Fibroblast of mammary gland (primary cell): ENCODE measurements at regions not wholly inside any gene's neighbourhood (a gene's known extent, or its start where the extent isn't known, plus 50 kb on each side); places are given as distances from the start of the nearest gene placed in this dataset.

Experiments
- DNase-seq: peaks from one replicate; pipeline ENCODE4 v3.0.0-alpha.2; 2010; ENCODE audit warnings: low read depth
- H3K4me3 ChIP-seq: 2 replicates; pipeline ENCODE4 v1.5.1; 2011; ENCODE audit warnings: low read depth, mild to moderate bottlenecking, low read length, moderate library complexity; ENCODE audit not compliant: control insufficient read depth
- TF ChIP-seq, protein P1 (sequence below): conservative IDR thresholded peaks from 2 replicates; pipeline ENCODE4 v1.5.1; 2011; ENCODE audit warnings: low read depth, low read length, inconsistent platforms; ENCODE audit not compliant: control insufficient read depth, insufficient read depth

- TF ChIP-seq, protein P1, sequence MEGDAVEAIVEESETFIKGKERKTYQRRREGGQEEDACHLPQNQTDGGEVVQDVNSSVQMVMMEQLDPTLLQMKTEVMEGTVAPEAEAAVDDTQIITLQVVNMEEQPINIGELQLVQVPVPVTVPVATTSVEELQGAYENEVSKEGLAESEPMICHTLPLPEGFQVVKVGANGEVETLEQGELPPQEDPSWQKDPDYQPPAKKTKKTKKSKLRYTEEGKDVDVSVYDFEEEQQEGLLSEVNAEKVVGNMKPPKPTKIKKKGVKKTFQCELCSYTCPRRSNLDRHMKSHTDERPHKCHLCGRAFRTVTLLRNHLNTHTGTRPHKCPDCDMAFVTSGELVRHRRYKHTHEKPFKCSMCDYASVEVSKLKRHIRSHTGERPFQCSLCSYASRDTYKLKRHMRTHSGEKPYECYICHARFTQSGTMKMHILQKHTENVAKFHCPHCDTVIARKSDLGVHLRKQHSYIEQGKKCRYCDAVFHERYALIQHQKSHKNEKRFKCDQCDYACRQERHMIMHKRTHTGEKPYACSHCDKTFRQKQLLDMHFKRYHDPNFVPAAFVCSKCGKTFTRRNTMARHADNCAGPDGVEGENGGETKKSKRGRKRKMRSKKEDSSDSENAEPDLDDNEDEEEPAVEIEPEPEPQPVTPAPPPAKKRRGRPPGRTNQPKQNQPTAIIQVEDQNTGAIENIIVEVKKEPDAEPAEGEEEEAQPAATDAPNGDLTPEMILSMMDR, result no peak
- no peak overlapping the region for H3K4me3 ChIP-seq
- DNase-seq, result no peak
These were observed 164.3 kb downstream of the SETD4 start for GRCh38 chr21:35896060-35896459.

- H3K4me3 ChIP-seq, result no peak overlapping the region
- DNase-seq, result no peak
- TF ChIP-seq, protein P1, result no peak
These were observed 164.7 kb downstream of the SETD4 start for GRCh38 chr21:35895598-35895997.

DNA sequence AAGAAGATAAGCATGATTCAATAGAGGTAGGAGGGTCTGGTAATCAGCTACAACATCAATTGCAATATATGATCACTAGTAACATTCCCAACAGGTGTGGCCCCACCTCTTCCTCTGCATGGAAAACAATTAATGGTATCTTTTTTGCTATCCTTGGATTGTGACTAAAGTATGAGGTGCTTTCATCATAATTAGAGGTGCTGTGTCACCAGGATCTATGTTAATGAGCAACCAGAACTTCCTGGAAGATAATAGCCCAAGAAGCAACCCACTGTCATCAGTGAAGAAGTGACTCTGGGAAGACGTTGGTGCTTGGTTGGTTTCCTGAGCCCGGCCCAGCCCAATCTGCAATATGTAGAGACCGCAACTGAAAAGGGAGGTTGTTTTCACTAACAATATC is 167.2 kb downstream of the SETD4 start:
- DNase-seq, result no peak
- TF ChIP-seq, protein P1, result no peak
- no peak overlapping the region for H3K4me3 ChIP-seq

- TF ChIP-seq, protein P1, result no peak
- no peak overlapping the region for H3K4me3 ChIP-seq
- DNase-seq, result no peak
These were observed 173.4 kb downstream of the SETD4 start for GRCh38 chr21:35886887-35887286.

- no peak overlapping the region for H3K4me3 ChIP-seq
- TF ChIP-seq, protein P1, result no peak
- DNase-seq, result no peak
These were observed 174.3 kb downstream of the SETD4 start for GRCh38 chr21:35885942-35886541.

DNA sequence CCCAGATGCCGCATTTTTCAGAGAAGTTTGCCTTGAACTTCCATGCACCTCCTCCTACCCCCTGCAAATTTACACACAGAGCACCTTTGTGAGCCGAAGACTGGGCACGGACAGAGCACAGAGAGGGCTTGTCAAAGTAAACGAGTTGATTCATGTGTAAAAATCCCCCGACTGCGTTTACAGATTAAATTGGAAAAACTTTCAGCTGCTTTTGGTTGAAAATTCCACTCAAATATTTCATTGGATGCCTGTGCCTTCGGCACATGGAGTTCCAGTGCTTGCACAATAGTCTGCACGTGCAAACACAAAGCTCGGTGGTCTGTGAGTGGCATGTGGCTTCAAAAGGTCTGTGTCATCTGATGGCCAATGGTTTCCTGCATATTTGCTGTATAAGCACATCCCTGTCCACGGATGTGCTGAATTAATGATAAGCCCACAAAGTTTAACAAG is 177.5 kb downstream of the SETD4 start:
- TF ChIP-seq, protein P1, result no peak
- H3K4me3 ChIP-seq, result no peak overlapping the region
- peak; percentile 65 for DNase-seq

DNA sequence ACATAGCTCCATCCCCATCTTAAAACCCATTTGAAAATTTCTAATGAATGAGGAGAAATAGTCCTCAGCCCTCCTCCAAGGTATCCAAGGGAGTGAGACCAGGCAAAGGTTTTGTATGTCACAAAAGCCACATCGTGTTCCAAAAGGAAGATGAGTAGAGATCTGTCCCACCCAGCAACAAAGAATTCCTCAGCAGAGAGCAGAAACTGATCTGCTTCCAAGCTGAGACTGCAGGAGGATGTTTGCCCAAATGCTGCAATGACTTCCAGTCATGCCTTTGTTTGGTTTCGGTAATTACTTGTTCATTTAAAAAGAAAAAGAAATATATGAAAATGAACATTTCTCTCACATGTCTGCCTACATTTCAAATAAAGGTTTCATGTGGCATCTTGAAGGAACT is 186.9 kb downstream of the SETD4 start:
- H3K4me3 ChIP-seq, result no peak overlapping the region
- TF ChIP-seq, protein P1, result no peak

More for the DNA sequence above, 186.9 kb downstream of the SETD4 start:
- no peak for DNase-seq
